GM19372 (cell line): ENCODE measurements at regions not wholly inside any gene's neighbourhood (a gene's known extent, or its start where the extent isn't known, plus 50 kb on each side); places are given as distances from the start of the nearest gene placed in this dataset.

Experiments
- ATAC-seq: cut with Tn5 transposase; IDR thresholded peaks from one replicate; pipeline ENCODE4 v1.9.1; 2021; ENCODE audit warnings: mild to moderate bottlenecking, low read depth, moderate library complexity; ENCODE audit not compliant: unreplicated experiment

GRCh38 chr4:125433453-125433852, 118.7 kb downstream of the FAT4 start:
- ATAC-seq: no peak

- ATAC-seq: no peak
Measured at GRCh38 chr4:125434136-125434535, 119.4 kb downstream of the FAT4 start.

DNA sequence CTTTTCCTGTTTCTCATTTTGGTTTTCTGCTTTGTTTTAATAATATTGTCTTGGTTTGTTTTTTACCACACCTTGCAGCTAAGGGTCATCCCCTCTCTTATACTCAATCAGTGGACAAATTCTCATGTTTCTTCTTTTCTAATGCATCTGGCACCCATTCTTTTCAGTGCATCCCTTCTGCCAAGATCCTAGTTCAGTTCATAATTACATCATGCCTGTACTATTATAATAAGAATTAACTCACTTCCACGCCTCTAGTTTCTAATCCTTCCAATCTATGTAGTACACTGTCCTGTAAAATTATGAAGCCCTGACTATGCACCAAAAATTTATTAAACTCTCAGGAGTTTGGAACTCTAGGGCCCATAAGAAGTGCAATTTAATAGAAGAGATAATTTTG, 126.1 kb downstream of the FAT4 start:
- ATAC-seq: no peak

DNA sequence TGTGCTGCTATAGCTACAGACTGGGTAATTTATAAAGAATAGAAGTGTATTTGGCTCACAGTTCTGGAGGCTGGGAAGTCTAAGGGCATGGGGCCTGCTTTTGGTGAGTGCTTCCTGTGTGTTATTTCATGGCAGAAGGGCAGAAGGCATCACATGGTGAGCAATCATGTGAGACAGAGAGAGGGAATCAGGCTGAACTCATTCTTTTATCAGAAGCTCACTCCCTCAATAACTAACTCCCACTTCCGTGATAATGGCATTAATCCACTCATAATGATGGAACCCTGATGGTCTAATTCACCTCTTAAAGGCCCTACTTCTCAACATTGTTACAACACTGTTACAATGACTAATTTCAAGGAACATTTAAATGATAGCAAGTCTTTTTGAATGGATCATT, 129.4 kb downstream of the FAT4 start:
- no peak for ATAC-seq

DNA sequence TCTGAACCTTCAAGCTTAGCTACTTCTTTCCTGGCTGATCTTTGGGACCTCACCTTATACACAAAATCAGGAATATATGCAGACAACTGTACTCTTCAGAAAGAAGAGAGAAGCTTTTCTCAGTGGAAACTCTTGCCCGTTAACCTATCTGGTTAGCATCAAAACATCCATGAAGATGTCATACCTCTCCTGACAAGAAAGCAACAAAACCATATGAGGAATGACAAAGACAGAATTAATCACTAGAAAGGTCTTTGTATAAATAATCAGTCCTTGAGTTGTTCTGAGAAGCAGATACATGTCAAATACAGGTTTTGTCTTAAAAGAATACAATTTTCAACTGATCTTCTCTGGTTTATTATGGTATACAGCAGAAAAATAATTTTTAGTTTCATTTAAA, 130.8 kb downstream of the FAT4 start:
- no peak for ATAC-seq

GRCh38 chr4:125447551-125448290, 133.0 kb downstream of the FAT4 start:
- ATAC-seq: no peak

GRCh38 chr4:125456075-125456474, 141.3 kb downstream of the FAT4 start:
- no peak for ATAC-seq

GRCh38 chr4:125459531-125459930, 144.8 kb downstream of the FAT4 start:
- no peak for ATAC-seq

DNA sequence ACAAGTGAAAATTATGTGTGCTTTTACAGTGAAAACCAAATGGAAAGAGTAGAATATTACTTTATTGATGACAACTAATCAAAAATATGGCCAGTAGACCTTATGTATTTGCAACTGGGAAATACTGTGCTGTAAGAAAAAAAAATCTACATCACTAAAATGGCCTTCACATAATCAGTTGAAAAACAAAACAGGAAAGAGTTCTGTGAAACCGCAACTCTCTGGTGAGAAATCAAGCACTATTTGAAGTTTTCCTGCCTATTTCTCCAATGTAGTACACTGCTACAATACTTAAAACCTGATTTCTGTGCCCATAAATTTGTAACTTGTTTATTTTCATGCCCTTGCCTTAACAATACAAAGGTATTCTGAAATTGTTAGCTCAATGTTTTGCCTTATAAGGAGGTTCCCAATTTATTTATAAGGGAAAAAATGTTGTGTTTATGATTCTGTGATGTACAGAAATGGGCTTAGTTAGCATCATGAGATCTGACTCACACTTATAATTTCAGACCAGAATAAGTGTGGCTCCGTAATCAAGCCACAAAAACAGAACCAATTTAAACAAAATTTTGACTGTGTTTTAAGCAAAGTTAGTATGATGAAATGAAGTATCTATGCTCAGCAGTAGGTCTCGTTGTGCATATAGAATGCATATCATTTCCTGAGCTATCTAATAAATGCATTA, 147.1 kb downstream of the FAT4 start:
- ATAC-seq: no peak

DNA sequence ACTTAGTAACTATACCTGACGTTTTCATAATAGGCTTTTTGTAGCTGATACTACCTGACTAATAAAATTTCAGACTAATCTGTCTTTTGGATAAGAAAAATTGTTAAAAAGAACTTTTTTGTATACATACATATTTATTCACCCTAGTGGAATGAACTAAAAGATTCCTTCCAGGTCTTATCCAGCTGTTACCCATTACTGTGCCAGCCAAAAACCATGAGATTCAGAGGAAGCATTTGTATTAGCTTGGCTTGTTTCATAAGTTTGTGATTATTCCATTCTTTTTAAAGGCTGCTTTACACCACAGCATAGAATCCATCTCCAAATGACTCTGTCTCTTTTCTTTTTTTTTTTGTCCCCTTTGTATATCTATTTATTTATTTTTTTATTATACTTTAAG, 149.4 kb downstream of the FAT4 start:
- ATAC-seq: no peak

DNA sequence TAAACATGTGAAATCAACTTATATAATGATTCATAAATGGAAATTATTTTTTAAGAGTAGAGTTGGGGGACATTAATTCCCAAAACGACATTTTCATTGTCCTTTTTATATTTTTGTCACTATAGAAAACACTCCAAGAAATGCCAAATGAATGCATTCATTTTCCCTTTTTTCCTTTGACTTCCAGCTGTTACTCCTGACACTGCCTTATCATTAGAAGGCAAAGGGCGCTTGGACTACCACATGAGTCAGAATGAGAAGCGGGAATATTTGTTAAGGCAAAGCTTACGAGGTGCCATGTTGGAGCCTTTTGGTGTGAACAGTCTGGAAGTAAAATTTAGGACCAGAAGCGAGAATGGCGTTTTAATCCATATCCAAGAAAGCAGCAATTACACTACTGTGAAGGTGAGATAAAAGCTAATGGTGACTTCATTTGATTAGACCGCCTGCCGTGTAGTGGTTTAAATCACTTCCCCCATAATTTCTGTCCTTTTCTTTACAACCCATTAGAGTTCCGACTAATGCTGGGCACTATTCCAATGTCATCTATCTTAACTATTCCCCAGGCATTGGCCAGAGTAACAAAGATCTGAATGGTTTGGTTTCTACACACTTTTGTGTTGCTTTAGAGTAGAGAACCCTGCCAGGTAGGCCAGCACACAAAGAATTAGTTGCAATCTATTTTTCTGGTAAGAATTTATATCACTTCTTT, 166.7 kb downstream of the FAT4 start:
- no peak for ATAC-seq

GRCh38 chr4:125482822-125483221, 168.1 kb downstream of the FAT4 start:
- no peak for ATAC-seq

GRCh38 chr4:125483278-125483677, 168.5 kb downstream of the FAT4 start:
- no peak for ATAC-seq

DNA sequence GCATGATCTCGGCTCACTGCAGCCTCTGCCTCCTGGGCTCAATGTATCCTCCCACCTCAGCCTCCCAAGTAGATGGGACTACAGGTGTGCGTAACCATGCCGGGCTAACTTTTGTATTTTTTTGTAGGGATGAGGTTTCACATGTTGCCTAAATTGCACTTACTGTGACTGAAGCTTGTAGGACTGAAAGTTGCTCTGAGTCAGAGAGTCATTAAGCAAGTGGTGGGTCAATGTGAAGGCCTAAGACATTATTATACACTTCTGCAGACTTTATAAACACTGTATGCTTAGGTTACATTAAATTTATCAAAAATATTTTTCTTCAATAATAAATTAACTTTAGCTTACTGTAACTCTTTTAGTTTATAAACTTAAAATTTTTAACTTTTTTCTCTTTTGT, 170.2 kb downstream of the FAT4 start:
- no peak for ATAC-seq

DNA sequence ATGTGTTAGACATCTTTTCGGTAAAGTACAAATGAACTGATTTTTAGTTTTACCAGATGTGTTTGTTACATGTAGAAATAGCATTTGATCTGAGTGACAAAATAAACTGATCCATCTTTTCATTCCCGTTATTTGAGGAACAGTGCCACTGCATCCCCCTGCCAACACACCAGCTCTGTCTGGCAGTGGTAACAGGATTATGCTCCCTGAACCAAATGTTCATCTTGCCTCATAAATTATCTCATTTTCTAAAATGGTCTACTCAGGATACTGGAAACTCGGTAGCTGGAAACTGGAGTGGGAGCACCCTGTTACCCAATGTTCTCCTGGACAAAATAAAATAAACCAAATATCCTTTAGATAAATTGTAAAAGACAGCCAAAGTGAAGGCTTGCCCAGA, 171.6 kb downstream of the FAT4 start:
- ATAC-seq: no peak

DNA sequence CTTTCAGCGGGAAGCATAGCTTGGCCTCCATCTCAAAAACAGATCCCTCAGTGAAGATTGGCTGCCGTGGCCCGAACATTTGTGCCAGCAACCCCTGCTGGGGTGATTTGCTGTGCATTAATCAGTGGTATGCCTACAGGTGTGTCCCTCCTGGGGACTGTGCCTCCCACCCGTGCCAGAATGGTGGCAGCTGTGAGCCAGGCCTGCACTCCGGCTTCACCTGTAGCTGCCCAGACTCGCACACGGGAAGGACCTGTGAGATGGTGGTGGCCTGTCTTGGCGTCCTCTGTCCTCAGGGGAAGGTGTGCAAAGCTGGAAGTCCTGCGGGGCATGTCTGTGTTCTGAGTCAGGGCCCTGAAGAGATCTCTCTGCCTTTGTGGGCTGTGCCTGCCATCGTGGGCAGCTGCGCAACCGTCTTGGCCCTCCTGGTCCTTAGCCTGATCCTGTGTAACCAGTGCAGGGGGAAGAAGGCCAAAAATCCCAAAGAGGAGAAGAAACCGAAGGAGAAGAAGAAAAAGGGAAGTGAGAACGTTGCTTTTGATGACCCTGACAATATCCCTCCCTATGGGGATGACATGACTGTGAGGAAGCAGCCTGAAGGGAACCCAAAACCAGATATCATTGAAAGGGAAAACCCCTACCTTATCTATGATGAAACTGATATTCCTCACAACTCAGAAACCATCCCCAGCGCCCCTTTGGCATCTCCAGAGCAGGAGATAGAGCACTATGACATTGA, 175.4 kb downstream of the FAT4 start:
- no peak for ATAC-seq

- ATAC-seq: no peak
Measured at GRCh38 chr4:125492957-125493356, 178.2 kb downstream of the FAT4 start.

DNA sequence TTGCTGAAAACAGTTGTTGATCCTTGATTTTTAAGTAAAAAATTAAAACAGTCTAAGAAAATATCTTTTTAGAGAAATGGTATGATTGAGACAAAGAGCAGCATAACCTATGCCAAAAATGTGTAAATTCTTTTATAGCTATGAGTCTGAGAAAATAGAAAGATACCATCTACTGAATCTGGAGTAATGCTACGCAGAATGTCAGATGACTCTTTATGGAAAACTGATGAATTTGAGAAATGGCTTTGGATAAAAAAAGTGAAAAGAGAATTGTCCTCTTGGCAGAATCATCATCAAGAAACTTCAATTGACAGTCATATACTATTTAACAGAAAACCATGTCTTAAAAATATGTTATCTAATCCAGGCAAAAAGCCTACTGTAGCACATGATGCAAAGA, 183.1 kb downstream of the FAT4 start:
- no peak for ATAC-seq

DNA sequence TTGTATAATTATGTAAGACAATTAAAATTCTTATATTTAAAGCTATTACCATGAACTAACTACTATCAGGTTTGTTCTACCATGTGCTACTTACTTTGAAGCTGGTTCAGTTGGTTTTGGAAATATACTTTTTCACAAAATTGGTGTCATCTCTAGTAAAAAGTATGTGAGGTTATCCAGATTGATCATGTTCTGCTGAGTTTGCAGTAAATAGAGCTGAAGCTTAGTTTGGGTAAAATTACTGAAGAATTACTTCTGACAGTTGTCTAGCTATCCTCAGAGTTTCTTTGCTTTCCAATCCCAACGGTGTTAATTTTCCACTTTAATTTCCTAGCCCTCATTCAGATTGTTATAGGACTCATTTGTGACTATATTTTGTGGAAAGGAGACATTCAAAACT, 184.2 kb downstream of the FAT4 start:
- ATAC-seq: no peak

- no peak for ATAC-seq
Measured at GRCh38 chr4:125501090-125501489, 186.3 kb downstream of the FAT4 start.

DNA sequence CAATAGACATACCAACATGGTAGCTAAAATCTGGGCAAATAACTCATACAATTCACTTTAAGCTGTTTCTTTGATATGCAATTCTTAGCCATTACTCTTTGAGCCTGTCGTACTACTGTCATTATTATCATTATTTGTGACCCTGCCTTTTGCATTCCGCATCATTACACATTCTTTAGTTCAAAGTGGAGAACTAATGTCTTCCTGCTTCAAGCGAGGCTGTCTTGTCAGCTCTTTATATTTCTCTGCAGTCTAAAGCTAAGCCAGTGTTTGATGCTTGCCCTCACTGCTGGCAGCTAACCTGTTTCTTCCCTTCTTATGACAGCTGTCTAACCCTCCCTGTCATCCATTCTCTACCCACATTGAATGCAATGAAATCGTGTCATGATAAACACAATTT, 186.8 kb downstream of the FAT4 start:
- ATAC-seq: no peak
